ENCODE measurements at regions not wholly inside any gene's neighbourhood (a gene's known extent, or its start where the extent isn't known, plus 50 kb on each side); places are given as distances from the start of the nearest gene placed in this dataset.
"Not testable (repeated sequence)": the region's sequence is repeated elsewhere in the genome, so short reads cannot be mapped to it uniquely, and the experiment has no call there.

DNA sequence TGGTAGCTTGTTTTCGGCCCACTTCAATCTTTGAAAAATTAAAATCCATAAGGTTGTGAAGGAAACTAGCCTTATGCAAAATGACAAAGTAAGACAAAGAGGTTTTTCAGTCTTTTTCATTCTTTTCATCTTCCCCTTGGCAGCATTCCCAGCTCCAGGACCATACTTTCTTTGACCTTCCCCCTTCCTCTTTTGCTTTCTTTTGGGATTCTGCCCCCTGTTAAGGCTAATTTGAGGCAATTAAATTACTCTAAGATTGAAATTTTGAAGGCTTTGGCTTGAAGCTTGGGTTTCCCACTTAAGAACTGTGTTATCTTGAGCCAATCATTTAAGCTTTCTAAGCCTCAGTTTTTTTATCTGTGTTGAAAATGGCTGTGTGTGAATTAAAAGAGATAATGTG is 124.9 kb downstream of the DACT1 start:
- no peak overlapping the region for H3K9ac ChIP-seq (ENCODE audit: low read depth, low read length)
- H3K9me3 ChIP-seq (ENCODE audit: control insufficient read depth, insufficient read depth, low read length) = no peaks in the 10 kb centered on the region
- no peak overlapping the region for H3K4me3 ChIP-seq (ENCODE audit: low read depth, low read length)
- H3K4me1 ChIP-seq (ENCODE audit: control insufficient read depth, insufficient read depth, low read length) = no peaks in the 10 kb centered on the region
- no peaks in the 10 kb centered on the region for H3K36me3 ChIP-seq (ENCODE audit: control insufficient read depth, insufficient read depth, low read length)
- H3K27me3 ChIP-seq (ENCODE audit: control insufficient read depth, insufficient read depth, low read length) = peaks cover 8% of the 10 kb centered on the region

DNA sequence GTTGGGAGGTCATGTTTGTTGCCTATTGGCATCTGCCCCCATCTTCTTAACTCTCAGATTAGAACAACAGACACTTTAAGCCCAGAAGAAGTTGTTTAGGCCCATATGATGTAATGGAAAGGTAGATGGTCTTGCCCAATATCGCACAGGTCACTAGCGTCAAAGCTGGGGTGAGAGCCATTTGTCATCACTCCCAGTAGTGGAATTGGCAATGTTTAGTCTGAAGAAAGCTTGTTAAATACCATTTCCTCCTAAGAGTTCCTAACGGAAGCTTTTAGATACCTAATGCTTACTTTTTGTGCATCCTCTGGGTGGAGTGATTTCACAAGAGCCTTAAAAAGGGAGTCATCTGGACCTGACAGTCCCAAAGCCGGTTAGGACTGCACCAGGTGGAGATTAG is 125.4 kb downstream of the DACT1 start:
- no peak overlapping the region for H3K4me3 ChIP-seq (ENCODE audit: low read depth, low read length)
- no peaks in the 10 kb centered on the region for H3K9me3 ChIP-seq (ENCODE audit: control insufficient read depth, insufficient read depth, low read length)
- peaks cover 8% of the 10 kb centered on the region for H3K27me3 ChIP-seq (ENCODE audit: control insufficient read depth, insufficient read depth, low read length)
- H3K9ac ChIP-seq (ENCODE audit: low read depth, low read length) = no peak overlapping the region
- H3K4me1 ChIP-seq (ENCODE audit: control insufficient read depth, insufficient read depth, low read length) = no peaks in the 10 kb centered on the region
- no peaks in the 10 kb centered on the region for H3K36me3 ChIP-seq (ENCODE audit: control insufficient read depth, insufficient read depth, low read length)

DNA sequence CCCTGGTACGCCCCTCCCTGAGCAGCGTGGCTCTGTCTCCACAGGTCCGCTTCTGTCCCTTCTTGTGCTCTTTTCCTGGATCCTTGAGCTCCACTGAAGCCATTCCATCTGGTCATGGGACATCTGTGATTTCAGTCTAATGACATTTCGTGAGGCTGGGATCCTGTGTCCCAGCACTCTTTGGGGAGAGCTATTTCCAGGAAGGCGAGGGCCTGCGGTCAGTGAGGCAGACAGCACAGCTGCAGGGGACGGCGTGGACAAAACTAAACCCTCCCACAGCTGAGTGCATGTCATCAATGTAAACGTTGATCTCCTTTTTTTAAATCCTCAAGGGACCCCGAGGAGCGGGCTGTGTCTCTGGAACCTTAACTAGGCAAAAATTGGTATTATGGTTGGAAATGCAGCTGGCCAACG is 127.7 kb downstream of the DACT1 start:
- no peak overlapping the region for H3K4me3 ChIP-seq (ENCODE audit: low read depth, low read length)
- no peak overlapping the region for H3K9ac ChIP-seq (ENCODE audit: low read depth, low read length)
- H3K27me3 ChIP-seq (ENCODE audit: control insufficient read depth, insufficient read depth, low read length) = peaks cover 8% of the 10 kb centered on the region
- H3K9me3 ChIP-seq (ENCODE audit: control insufficient read depth, insufficient read depth, low read length) = no peaks in the 10 kb centered on the region
- no peaks in the 10 kb centered on the region for H3K36me3 ChIP-seq (ENCODE audit: control insufficient read depth, insufficient read depth, low read length)
- peaks cover 13% of the 10 kb centered on the region for H3K4me1 ChIP-seq (ENCODE audit: control insufficient read depth, insufficient read depth, low read length)

DNA sequence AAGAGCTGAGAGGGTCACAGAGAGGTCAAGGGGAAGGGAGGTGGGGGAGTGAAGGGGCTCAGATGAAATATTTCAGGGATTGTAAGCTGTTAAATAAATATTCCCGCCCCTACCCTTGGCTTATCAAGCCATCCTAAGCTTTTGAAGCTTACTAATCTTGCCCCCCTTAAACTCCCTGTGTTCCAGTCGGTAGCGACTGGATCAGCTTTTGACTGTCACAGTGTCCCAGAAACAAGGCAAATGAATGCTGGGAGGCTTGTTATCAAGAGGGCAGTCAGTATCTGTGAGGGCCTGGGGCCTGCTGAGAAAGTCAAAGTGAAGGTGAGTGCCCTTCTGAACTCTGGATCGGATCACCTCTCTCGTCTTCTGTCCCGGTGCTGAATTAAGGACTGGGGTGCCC is 128.1 kb downstream of the DACT1 start:
- peaks cover 14% of the 10 kb centered on the region for H3K4me1 ChIP-seq (ENCODE audit: control insufficient read depth, insufficient read depth, low read length)
- H3K9me3 ChIP-seq (ENCODE audit: control insufficient read depth, insufficient read depth, low read length) = no peaks in the 10 kb centered on the region
- H3K27me3 ChIP-seq (ENCODE audit: control insufficient read depth, insufficient read depth, low read length) = peaks cover 8% of the 10 kb centered on the region
- H3K9ac ChIP-seq (ENCODE audit: low read depth, low read length) = no peak overlapping the region
- H3K36me3 ChIP-seq (ENCODE audit: control insufficient read depth, insufficient read depth, low read length) = no peaks in the 10 kb centered on the region
- H3K4me3 ChIP-seq (ENCODE audit: low read depth, low read length) = no peak overlapping the region

DNA sequence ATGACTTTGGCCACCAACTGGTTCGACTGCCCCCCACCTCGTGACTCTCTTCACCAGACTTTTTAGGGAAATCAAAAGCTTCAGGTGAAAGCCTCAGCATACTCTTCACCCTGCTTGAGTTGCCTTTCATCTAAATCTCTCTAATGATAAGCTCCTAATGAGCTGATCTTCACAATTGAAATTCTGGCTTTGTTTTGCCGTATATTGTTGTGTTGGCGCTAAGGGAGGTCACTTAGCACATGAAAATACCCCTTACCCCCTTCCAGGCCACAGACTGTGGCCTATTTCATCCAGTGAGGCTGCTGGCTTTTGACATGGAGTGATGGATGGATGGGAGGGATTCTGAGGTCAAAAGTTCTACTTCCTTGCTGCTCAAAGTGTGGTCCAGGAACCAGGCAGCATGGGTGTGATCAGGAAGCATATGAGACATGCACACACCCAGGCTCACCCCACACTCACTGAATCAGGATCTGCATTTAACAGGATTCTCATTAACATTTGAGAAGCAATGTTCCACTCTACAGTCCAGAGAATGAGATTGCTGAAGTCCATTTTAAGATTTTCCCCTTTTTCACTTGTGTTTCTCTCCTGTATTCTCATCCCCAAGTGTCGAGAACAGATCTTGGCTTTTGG is 131.4 kb downstream of the DACT1 start:
- H3K4me1 ChIP-seq (ENCODE audit: control insufficient read depth, insufficient read depth, low read length) = peaks cover 27% of the 10 kb centered on the region
- H3K27me3 ChIP-seq (ENCODE audit: control insufficient read depth, insufficient read depth, low read length) = peaks cover 8% of the 10 kb centered on the region
- no peak overlapping the region for H3K9ac ChIP-seq (ENCODE audit: low read depth, low read length)
- no peaks in the 10 kb centered on the region for H3K9me3 ChIP-seq (ENCODE audit: control insufficient read depth, insufficient read depth, low read length)
- no peaks in the 10 kb centered on the region for H3K36me3 ChIP-seq (ENCODE audit: control insufficient read depth, insufficient read depth, low read length)
- H3K4me3 ChIP-seq (ENCODE audit: low read depth, low read length) = no peak overlapping the region

DNA sequence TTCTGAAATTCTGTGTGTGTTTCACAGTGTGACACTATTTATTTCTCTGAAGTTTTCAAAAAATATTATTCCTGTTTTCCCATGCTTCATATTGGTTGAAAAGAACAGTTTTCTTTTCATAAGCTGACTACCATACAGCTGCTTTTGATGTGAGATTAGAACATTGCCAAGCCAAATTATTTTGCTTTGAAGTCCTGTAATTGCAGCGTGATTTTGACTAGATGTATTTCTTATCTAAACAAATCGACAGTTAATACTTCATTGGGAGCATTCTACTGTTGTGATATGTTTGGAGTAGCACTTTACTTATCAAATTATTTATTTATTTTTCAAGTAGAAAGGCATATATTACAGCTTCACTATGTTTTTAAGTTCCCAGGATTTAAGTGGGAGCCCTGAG is 132.0 kb downstream of the DACT1 start:
- peaks cover 8% of the 10 kb centered on the region for H3K27me3 ChIP-seq (ENCODE audit: control insufficient read depth, insufficient read depth, low read length)
- H3K4me1 ChIP-seq (ENCODE audit: control insufficient read depth, insufficient read depth, low read length) = peaks cover 27% of the 10 kb centered on the region
- no peak overlapping the region for H3K4me3 ChIP-seq (ENCODE audit: low read depth, low read length)
- no peaks in the 10 kb centered on the region for H3K36me3 ChIP-seq (ENCODE audit: control insufficient read depth, insufficient read depth, low read length)
- no peak overlapping the region for H3K9ac ChIP-seq (ENCODE audit: low read depth, low read length)
- H3K9me3 ChIP-seq (ENCODE audit: control insufficient read depth, insufficient read depth, low read length) = no peaks in the 10 kb centered on the region

DNA sequence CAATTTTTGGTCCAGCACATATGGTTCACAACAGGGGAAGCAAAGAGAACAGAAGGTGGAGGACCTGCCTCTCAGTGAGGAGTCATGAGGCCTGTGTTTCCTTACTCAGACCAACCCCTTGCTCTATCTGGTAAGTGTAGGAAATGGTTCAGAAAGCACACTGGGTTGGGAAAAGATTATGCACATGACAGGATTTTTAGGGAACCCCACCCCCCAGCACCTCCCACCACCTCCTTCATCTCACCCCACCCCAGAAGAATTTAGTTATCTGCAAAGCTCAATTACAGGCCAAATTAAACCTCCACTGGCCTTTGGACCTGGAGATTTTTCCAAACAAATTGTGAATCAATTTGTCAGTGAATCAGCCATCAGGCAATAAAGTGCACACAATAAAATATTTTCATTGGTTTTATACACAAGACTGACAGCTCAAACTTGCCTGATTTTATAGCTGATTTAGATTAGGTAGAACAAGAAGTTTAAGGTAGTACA is 132.8 kb downstream of the DACT1 start:
- H3K9ac ChIP-seq (ENCODE audit: low read depth, low read length) = no peak overlapping the region
- no peak overlapping the region for H3K4me3 ChIP-seq (ENCODE audit: low read depth, low read length)
- H3K4me1 ChIP-seq (ENCODE audit: control insufficient read depth, insufficient read depth, low read length) = peaks cover 27% of the 10 kb centered on the region
- H3K27me3 ChIP-seq (ENCODE audit: control insufficient read depth, insufficient read depth, low read length) = peaks cover 8% of the 10 kb centered on the region
- H3K36me3 ChIP-seq (ENCODE audit: control insufficient read depth, insufficient read depth, low read length) = no peaks in the 10 kb centered on the region
- H3K9me3 ChIP-seq (ENCODE audit: control insufficient read depth, insufficient read depth, low read length) = no peaks in the 10 kb centered on the region

DNA sequence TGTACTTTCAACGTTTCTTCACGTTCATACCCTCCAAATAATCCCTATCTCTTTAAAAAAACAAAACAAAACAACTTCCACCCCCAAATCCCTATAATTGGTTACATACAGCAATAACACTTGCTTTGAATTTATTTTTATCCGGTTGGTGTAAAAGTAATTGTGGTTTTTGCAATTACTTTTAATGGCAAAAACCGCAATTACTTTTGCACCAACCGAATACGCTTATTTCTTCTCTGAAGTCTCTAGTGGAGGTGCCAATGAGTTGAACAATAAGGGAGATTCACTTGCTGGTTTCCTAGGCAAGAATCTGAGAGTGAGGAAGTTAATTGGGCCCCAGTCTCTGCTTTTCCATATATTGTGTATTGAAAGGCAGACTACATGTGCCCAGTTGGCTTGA is 133.3 kb downstream of the DACT1 start:
- Histone ChIP-seq H3K27me3 (ENCODE audit: control insufficient read depth, insufficient read depth, low read length) (peaks cover 8% of the 10 kb centered on the region), H3K36me3 (ENCODE audit: control insufficient read depth, insufficient read depth, low read length) (no peaks in the 10 kb centered on the region), H3K9me3 (ENCODE audit: control insufficient read depth, insufficient read depth, low read length) (no peaks in the 10 kb centered on the region), H3K4me3 (ENCODE audit: low read depth, low read length) (no peak overlapping the region), H3K9ac (ENCODE audit: low read depth, low read length) (no peak overlapping the region), H3K4me1 (ENCODE audit: control insufficient read depth, insufficient read depth, low read length) (peaks cover 27% of the 10 kb centered on the region)

DNA sequence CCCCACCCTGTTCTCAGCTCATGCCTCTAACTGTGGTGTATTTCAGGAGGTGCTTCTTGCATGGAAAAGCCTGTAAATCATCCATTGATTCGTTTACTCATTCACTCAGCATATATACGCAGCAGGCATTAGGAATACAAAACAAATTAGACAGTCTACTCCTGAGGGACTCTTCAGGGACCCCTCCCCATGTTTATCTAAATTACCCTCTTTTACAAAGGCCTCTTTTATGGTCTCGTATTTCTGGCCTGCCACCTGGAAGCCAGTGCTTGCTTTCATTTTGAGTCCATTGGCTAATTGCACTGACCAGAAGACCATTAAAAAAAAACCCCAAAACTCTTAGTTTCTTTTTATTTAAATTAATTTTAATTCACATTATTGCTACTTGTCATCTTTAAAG is 134.4 kb downstream of the DACT1 start:
- Histone ChIP-seq H3K4me3 (ENCODE audit: low read depth, low read length) (no peak overlapping the region), H3K9ac (ENCODE audit: low read depth, low read length) (no peak overlapping the region), H3K9me3 (ENCODE audit: control insufficient read depth, insufficient read depth, low read length) (no peaks in the 10 kb centered on the region), H3K27me3 (ENCODE audit: control insufficient read depth, insufficient read depth, low read length) (peaks cover 5% of the 10 kb centered on the region), H3K4me1 (ENCODE audit: control insufficient read depth, insufficient read depth, low read length) (peaks cover 27% of the 10 kb centered on the region), H3K36me3 (ENCODE audit: control insufficient read depth, insufficient read depth, low read length) (no peaks in the 10 kb centered on the region)

DNA sequence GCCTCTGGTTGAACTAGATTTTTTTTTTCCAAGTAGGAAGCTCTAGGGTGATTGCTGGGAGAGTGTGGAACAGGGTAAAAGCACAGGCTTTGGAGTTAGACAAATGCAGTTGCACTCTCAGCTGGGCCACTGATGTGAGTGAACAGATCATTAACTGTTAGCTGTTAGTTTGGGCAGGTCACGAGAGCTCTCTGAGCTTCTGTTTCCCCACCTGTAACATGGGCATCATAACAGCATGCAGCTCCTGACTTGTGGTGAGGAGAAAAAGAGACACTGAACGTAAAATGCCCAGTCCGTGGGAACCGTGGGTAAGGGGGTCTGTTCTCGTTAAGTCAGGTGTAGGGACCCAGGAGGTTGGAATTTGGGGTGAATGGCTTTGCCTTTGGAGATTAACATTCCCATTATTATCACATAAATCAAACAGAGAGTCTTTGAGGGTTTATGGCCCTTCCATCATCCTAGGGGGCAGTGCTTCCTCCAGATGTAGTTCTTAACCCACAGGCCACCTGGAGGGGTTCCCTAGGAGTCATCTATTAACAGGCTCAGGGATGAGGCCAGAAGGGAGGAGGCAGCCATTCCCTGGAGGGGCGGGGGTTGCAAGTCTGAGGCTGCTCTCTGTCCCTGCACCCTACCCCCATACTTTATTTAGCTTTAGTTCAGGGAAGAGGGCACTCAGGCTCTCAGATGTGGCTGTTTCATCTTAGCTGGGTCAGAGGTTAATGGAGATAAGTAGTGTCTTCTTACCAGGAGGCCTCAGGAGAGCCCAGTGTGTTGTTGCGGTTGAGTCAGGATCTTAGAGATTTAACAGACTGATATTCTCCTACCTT is 135.2 kb downstream of the DACT1 start:
- Histone ChIP-seq H3K9me3 (ENCODE audit: control insufficient read depth, insufficient read depth, low read length) (no peaks in the 10 kb centered on the region), H3K4me1 (ENCODE audit: control insufficient read depth, insufficient read depth, low read length) (peaks cover 27% of the 10 kb centered on the region), H3K36me3 (ENCODE audit: control insufficient read depth, insufficient read depth, low read length) (no peaks in the 10 kb centered on the region), H3K27me3 (ENCODE audit: control insufficient read depth, insufficient read depth, low read length) (no peaks in the 10 kb centered on the region), H3K4me3 (ENCODE audit: low read depth, low read length) (no peak overlapping the region), H3K9ac (ENCODE audit: low read depth, low read length) (no peak overlapping the region)

DNA sequence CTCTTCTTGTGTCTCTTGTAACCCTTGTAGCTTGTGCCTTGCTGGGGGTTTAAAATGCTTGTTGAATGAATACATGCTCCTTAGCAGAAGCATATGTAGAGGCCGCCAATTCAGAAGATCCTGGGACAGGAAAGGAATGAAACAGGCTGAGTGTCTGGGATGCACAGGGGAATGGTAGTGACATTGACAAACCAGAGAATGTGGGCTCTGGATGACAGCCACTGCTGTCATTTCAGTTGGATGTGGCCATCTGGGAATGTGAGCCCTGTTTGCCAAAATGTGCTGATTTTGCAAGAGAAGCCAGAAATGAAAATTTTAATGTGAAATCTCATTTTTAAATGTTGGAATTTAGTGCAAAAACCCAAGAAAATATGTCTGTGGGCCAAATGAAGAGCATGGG is 136.8 kb downstream of the DACT1 start:
- no peaks in the 10 kb centered on the region for H3K27me3 ChIP-seq (ENCODE audit: control insufficient read depth, insufficient read depth, low read length)
- H3K4me3 ChIP-seq (ENCODE audit: low read depth, low read length) = no peak overlapping the region
- no peaks in the 10 kb centered on the region for H3K9me3 ChIP-seq (ENCODE audit: control insufficient read depth, insufficient read depth, low read length)
- no peak overlapping the region for H3K9ac ChIP-seq (ENCODE audit: low read depth, low read length)
- H3K4me1 ChIP-seq (ENCODE audit: control insufficient read depth, insufficient read depth, low read length) = peaks cover 23% of the 10 kb centered on the region
- H3K36me3 ChIP-seq (ENCODE audit: control insufficient read depth, insufficient read depth, low read length) = no peaks in the 10 kb centered on the region

DNA sequence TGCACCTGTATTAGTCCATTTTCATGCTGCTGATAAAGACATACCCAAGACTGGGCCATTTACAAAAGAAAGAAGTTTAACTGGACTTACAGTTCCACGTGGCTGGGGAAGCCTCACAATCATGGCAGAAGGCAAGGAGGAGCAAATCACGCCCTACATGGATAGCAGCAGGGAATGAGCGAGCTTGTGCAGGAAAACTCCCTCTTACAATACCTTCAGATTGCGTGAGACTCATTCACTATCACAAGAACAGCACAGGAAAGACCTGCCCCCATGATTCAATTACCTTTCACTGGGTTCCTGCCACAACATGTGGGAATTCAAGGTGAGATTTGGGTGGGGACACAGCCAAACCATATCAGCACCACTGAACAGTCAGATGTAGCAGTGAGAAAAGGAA is 137.4 kb downstream of the DACT1 start:
- not testable (repeated sequence) for H3K36me3 ChIP-seq (ENCODE audit: control insufficient read depth, insufficient read depth, low read length); H3K9me3 ChIP-seq (ENCODE audit: control insufficient read depth, insufficient read depth, low read length); H3K27me3 ChIP-seq (ENCODE audit: control insufficient read depth, insufficient read depth, low read length); H3K4me3 ChIP-seq (ENCODE audit: low read depth, low read length); H3K9ac ChIP-seq (ENCODE audit: low read depth, low read length)
- H3K4me1 ChIP-seq (ENCODE audit: control insufficient read depth, insufficient read depth, low read length) = peaks cover 17% of the 10 kb centered on the region

Data from iPS-15b (cell line).